Activated T-cell treated with anti-CD3 and anti-CD28 coated beads for 48 hours (primary cell): ENCODE measurements at regions not wholly inside any gene's neighbourhood (a gene's known extent, or its start where the extent isn't known, plus 50 kb on each side); places are given as distances from the start of the nearest gene placed in this dataset.
"Not testable (repeated sequence)": the region's sequence is repeated elsewhere in the genome, so short reads cannot be mapped to it uniquely, and the experiment has no call there.

Experiments used
- DNase-seq: peaks from one replicate; pipeline ENCODE4 v3.0.0-alpha.2; 2020; ENCODE audit warnings: low read depth

DNA sequence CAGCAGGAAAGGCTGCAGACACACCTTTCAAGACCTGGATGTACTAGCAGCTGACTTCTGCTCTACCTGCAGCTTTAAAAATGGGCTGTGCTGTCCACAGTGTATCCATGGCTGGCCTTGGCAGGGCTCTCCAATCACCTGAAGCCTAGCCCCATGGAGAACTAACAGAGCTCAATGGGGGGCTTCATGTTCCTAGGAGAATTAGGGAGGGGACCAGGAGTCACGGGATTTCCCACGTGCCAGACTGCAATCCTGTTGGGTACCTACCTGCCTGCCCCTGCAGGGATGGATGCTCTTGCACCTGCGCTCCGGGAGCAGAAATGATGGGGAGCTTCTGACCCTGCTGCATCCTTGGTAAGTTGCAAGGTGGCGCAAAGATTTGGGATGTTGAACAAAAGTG, 462.1 kb downstream of the ICE1 start:
- DNase-seq = no peak

DNA sequence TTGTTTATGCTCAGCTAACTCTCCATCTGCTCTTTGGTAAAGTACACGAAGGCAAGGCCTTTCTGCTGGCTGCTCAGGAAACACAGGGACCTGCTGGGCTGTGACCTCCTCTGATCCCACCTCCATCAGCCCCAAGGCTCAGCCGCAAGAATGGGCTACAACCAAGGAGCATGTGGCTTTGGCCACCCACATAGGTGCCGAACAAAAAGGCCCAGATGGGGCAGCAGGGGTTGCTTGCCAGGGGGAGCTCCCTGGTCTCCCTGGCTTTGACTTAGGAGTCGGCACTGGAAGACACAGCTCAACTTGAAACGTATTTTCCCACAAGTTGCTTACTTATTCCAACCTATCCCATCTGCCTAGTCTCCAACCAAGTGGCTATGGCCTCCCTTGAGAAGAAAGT, 461.1 kb downstream of the ICE1 start:
- no peak for DNase-seq

DNA sequence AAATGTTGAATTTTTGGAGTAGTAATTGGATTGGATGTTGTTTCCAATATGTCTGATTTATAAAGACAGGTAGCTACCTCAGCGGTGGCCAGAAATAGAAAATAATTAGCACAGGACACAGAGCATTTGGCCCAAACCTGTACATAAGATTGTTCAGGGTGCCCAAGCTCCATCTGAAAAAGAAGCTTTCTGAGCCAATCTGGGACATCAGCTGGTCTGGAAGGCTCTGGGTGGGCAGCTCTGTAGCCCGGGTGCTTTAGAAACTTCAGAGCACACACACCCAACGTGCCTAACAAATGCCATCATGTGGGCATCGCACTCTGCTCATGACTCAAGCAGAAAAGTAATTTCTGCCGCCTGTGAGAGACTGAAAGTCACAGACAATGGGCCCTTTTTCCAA, 460.7 kb downstream of the ICE1 start:
- no peak for DNase-seq

DNA sequence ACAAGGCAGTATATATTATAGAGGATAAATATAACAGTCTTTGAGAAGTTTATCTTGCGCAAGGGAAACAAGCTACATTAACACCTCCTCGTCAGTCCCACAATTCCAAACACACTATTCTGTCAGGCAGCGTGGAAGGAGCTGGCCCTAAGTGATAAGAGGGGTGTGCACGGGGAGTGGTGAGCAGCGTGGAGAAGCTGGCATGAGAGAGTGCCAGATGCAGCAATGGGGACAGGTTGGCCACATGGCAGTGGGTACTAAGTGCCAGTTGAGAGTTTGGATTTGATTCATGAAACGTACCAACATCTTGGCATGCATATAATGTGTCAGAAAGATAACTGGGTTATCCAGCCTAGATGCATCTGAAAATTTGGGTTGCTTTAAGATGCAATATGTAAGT, 460.2 kb downstream of the ICE1 start:
- DNase-seq = no peak

DNA sequence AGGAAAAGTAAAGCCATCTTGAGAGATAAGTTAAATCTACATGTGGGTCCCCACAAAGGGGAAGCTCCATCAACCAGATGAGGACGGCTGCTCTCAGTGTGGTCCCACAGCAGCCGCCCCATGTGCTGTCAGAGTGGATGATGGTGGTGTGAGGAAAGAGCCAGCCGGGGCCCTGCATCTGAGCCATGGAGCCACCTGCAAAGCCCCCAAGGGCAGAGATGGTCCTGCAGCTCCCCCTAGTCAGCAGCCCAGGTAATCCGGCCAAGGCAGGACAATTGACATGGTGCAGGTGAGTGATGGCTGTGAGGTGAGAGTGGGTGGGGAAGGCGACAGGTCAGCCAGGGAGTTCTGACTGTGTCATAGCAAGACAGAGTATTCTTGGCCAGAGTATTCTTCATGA, 458.8 kb downstream of the ICE1 start:
- no peak for DNase-seq

DNA sequence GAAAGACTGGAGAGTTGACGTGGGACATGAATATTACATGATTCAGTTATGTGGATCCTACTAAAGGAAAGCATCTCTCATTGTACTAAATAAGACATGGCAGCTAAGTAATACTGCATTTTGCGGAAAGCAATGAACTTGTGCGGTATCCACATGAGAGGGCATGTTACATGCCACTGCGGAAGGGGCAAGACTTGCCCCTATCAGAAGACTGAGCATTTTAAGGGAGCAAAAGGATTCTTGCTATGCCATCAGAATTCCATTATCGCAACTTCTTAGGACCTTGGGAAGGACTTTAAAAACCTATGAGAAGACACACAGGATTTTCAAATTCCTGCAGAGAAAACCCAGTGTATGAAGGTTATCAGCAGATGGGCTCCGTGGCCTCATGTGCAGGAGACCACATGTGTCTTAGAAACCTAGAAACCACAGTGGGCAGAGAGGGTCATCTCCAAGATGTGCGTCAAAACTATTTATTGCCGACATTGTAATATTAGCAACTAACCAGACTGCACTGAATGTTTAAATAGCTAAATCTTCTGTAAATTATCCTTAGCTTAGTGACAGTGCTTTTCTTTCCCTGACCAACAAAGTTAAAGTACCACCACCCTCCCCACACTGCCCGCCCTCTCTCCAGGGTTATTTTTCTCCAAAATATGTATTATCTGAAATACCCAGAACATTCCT, 457.7 kb downstream of the ICE1 start:
- no peak for DNase-seq

DNA sequence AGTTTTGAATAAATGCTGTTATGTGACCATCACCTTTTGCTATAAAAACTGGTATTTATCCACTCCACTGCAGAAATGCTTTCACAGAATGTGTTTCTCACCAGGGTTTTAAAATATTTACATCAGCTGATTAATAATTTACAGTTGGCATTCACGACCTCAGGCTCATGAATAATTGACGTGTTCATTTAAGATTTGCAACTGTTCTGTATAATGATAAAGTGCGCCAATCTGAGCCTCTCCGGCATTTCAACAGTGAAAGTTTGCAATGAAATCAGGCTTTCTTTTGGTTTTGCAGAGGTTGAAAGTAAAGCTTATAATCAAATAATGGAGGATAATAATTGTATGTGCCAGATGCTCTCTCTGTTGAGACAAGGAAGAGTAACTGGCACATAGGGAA, 434.9 kb downstream of the ICE1 start:
- no peak for DNase-seq

DNA sequence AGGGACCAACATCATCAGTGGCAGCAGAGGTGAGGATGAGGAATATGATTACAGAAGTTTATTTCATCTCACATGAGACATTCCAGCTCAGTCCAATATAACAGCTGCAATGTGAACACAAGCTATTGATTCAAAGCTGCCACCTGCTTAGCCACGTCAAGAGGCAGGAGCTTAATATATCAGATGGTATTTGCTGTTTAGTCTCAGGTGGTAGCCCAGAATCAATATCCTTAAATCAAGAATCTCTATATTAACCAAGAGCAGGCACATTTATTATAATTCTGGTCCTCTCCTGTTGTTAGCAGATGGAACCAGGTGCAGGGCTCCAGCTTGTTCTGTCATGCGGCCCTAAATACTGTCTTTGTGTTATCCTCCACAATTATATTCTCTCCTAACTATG, 431.6 kb downstream of the ICE1 start:
- DNase-seq = no peak

DNA sequence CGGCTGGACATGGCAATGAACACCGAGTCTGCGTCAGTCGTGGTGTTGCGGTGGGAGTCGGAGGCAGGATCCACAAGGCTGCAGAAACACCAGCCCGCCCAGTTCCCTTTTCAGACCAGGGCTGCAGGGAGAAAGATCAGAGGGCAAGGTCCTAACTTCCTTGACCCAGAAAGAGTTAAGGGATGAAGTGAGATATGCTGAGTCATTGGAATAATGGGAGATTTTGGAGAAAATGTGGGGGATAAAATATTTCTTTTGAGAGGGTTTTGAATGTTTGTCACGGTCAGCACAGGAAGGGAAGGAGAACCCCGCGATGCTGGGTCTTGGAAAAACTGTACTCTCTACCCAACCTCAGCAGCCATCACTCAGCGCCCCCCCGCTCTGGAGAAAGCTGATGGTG, 416.0 kb downstream of the ICE1 start:
- no peak for DNase-seq

DNA sequence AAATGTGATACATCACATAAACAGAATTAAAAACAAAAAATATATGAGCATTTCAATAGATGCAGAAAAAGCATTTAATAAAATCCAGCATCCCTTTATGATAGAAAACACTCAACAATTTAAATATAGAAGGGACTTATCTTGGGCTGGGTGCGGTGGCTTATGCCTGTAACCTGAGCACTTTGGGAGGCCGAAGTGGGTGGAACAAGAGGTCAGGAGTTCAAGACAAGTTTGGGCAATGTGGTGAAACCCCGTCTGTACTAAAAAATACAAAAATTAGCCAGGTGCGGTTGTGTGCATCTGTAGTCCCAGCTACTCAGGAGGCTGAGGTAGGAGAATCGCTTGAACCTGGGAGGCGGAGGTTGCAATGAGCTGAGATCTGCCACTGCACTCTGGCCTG, 409.1 kb downstream of the ICE1 start:
- DNase-seq = not testable (repeated sequence)

DNA sequence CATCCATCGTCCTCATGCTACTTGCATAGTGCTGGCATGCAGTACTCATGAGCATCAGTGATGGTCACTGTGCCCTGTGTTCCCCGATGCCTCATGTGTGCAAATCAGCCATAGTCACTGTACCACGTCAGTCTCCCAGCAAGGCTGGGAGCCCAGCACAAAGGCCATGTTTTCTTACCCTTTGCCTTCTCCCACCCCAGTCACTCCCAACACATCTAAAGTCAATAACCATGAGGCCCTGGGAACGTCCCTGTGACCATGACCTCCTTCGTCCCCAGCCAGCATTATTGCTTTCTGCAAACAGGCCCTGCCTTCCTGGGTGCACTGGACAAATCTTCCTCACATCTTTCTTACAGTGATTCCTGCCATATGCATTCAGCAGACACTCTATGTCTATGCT, 406.1 kb downstream of the ICE1 start:
- no peak for DNase-seq

DNA sequence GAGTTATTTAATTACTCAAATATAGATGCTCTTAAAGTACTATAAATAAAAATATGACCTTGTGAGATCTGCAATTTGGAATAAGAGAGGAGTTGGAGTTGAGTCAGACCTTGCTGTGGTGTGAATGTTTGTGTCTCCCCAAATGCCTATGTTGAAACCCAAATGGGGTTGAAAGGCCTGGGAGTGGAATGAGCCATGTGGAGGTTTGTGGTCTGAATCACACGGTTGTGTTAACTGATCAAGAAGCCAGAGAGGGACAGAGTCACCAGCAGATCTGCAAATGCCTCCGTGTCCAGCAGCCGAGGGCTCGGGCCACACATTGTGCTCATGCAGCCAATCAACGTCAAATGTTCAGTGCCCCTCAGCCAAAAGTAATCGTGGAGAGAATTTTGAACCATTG, 404.4 kb downstream of the ICE1 start:
- DNase-seq = no peak

DNA sequence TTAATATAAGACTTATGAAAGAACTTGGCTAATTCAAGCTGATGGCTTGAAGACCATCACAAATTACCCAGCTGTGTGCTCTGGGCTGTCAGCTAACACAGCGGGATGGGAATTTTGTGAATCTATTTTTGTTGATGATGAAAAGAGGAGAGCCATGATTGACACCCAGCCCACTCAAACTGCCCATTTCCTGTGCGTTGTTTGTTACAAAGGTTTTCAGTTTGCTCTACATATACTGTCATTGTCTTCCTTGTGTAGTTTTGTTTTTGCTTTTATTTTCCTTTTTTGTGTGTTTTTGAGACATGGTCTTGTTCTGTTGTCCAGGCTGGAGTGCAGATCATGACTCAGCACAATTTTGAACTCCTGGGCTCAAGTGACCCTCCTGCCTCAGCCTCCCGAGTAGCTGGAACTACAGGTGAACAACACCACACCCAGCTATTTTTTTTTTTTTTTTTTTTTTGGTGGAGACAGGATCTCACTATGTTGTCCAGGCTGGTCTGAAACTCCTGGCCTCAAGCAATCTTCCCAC, 400.3 kb downstream of the ICE1 start:
- no peak for DNase-seq

DNA sequence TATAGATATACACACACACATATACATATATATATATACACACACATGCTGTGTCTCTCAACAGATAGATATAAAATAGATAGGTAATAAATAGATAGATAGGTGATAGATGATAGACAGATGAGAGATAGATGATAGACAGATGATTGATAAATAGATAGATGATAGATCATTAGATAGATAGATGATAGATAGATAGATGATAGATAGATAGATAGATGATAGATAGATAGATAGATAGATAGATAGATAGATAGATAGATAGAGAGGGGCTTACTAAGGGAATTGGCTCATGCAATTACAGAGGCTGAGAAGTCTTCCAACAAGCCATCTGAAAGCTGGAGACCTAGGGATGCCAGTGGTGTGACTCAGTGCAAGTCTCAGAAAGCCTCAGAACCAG, 394.5 kb downstream of the ICE1 start:
- no peak for DNase-seq

DNA sequence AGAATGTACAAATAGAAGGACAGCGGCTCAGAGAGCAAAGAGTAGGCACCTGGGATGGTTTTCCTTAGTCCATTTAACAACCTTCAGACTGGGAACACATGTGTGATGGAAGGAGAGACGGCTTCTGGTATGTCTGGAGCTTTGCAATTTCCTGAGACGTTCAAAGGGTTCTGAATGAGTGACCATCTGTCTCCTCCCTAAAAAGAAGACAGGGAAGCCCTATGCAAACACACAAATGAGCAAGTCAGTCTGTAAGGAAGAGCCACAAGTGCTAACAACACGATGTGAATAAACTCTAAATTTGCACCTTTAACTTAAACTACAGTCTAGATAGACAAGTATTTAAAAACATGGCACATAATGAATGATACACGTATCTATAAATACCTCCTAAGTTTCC, 391.0 kb downstream of the ICE1 start:
- DNase-seq = no peak

DNA sequence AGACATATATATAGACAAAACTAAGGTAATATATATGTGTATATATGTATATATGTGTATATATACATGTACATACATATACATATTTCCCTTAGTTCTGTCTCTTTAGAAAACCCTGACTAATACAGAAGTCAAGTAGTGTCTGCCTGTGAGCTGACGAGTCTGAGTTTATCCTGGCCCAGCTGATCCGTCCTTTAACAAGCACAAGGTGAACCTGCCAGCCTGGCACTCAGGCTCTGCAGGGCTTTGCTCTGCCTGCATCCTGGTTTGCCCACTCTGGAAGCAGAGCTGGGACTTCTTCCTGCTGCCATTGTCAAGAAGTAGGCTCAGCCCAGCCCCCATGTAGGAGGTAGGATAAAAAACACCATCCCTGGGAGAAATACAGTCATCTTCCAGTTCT, 388.0 kb downstream of the ICE1 start:
- DNase-seq = no peak

DNA sequence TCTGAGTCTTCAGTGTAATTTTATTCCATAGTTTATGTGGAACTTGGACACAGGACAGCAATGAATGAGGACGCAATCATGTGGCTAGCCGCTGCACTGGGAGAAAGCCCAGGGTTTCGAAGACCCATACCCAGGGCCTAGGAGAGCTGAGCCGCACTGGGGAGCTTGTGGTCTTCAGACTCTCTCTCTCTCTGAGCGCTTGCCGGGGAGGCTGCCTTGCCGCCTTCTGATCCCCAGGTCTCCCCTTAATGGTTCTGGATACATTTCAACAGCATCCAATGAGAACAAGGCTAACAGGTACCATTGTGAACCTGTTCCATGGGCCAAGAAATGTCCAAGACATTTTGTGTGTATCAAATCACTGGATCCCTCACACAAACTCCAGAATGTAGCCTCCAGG, 383.4 kb downstream of the ICE1 start:
- DNase-seq = no peak

DNA sequence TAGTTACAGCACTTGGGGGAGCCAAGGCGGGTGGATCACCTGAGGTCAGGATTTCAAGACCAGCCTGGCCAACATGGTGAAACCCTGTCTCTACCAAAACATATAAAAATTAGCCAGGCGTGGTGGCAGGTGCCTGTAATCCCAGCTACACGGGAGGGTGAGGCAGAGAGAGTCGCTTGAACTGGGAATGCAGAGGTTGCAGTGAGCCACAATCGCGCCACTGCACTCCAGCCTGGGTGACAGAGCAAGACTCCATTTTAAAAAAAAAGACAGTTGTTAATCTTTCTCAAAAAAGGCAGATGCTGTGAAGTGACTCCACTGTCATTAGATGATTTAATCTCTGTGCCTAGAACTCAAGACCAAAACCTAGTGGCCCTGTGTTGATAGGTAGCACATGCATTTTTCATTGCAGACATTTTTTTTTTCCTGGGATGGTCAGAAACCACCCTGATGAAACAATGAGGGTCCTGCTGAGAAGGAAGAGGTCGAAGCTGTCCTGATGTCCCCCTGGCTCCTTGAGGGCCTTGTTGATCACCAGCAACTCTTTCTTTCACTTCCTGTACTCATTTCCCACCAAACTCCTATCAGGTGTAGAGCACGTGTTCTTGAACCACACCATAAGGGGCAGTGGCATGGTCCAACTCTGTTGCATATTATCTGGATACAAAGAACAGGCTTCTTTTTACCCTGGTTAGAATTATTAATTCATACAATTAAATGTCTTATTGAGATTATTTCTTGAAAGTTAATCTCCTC, 382.2 kb downstream of the ICE1 start:
- no peak for DNase-seq

DNA sequence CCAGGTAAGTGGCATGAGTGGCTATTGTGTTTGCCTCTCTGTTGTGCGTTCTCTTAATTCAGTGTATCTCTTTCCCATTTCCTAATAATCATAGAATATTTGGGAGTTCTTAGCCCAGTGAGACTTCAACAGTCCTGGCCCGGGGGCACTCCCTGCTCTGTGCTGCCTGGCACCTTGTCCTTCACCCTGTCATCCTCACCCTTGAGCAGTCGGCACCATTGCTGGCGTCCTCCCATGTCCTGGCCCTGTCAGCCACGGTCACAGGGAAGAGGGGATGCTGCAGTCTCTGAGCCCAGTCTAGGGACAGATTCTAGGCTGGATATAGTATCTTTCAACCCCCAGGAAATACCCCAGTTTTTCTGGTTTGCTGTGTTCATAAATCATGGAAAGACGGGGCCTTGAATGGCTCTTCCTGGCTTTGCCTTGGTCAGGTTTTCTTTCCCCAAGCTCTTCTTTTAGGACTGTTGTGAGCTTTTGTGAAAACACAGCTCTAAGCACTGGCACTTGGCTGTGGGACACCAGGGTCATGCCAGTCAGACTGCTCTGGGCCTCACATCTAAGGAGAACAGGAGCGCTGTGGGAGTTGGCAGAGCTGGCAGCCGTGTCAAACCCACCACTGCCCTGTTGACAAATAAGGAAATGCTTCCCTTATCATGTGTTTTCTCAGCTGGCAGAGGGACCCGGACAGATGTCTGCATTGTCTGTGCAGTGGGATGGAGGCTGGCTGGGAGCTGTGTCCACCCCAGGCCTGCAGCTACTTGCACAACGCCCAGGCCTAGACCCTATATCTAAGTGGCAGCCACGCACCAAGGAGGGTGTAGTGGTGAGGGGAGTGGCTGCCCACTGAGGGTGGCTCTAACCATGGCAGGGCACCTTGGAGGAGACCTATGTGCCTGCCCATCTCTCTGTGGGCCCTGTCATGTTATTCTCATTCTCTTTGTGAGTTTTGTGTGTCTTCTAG, 378.6 kb downstream of the ICE1 start:
- no peak for DNase-seq

DNA sequence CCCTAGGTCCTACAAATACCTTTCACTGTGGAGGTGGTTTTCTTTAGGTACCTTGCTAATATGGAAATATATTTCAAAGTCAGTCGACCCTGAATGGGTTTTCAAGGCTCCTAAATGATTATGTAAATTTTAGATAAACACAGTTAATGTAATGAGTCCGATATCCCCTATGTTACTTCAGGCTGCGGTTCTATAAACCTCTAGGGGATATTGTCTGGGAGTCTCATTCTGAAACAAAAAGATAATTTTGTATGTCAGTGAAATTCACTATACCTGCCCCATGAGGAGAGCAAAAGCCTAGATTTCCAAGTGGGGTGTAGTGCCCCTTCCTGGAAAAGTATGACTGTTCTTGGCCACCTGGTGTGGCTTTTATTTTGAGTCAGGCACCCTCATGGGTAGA, 377.3 kb downstream of the ICE1 start:
- DNase-seq = no peak

DNA sequence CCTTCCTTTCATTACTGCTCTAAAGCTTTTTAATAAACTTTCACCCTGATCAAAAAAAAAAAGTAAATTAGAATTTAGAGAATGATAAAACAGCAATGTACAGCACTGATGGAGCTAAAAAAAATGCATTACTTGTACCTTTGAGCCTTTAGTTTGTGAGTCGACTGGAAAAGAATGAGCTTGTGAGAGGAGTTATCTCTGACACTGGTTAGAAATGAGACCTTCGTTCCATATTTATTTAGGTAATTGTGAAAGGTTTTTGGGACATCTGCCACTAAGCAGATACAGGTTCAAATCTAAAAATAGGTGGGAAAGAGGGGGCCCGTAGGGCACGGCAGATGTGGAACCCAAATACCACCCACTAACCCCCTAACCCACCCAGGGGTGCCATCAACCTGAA, 376.8 kb downstream of the ICE1 start:
- no peak for DNase-seq

DNA sequence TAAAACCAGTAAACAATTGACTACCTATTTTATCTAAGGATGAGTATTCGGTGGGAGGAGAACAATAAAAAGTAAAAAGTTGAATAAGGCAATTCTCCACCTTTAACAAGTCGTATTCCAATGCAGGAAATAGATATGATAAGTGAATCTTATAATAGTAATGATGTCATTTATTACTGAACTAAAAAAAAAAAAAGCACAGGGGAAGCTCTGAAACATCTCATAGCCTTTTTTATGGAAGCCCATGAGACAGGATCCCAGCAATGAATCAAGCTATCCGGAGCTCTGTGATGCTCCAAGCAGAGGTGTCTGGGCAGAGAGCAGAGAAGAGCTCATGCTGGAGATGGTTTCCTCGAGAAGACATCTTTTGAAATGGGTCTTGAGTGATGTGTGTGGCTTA, 376.0 kb downstream of the ICE1 start:
- DNase-seq = no peak

DNA sequence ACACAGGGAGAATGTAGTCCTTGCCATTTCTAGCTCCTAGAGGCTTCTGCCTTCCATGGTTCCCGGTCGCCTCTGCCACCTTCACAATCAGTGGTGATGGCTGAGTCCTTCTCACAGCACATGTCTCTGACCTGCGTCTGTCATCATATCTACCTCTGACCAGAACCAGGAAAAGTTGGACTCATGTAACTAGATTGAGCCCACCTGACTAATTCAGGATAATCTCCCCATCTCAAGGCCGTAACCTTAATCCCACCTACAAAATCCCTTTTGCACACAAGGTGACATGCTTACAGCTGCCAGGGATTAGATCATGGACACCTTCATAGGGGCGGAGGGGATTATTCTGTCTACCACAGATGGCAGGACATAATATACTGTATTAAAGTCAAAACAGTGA, 375.6 kb downstream of the ICE1 start:
- no peak for DNase-seq
